Glomerular visceral epithelial cell (primary cell): ENCODE measurements at regions not wholly inside any gene's neighbourhood (a gene's known extent, or its start where the extent isn't known, plus 50 kb on each side); places are given as distances from the start of the nearest gene placed in this dataset.
A peak's percentile ranks its signal among the peaks of the same experiment; 100 is the strongest.
"Not testable (repeated sequence)": the region's sequence is repeated elsewhere in the genome, so short reads cannot be mapped to it uniquely, and the experiment has no call there.

Source experiments
- DNase-seq: peaks from one replicate; pipeline ENCODE4 v3.0.0-alpha.2; 2016; ENCODE audit errors: extremely low spot score

GRCh38 chr4:174069848-174070330, 213.6 kb downstream of the FBXO8 start:
- DNase-seq: no peak

- no peak for DNase-seq
Measured at GRCh38 chr4:174066611-174067205, 216.8 kb downstream of the FBXO8 start.

GRCh38 chr4:174062831-174063230, 220.6 kb downstream of the FBXO8 start:
- no peak for DNase-seq

GRCh38 chr4:174061026-174061425, 222.4 kb downstream of the FBXO8 start:
- no peak for DNase-seq

GRCh38 chr4:174058846-174059245, 224.6 kb downstream of the FBXO8 start:
- no peak for DNase-seq

GRCh38 chr4:174056959-174057358, 226.5 kb downstream of the FBXO8 start:
- no peak for DNase-seq

GRCh38 chr4:174055344-174055743, 228.1 kb downstream of the FBXO8 start:
- no peak for DNase-seq

GRCh38 chr4:174053895-174054294, 229.6 kb downstream of the FBXO8 start:
- DNase-seq: no peak

GRCh38 chr4:174047363-174047762, 236.1 kb downstream of the FBXO8 start:
- no peak for DNase-seq

GRCh38 chr4:174045829-174046228, 237.6 kb downstream of the FBXO8 start:
- DNase-seq: not testable (repeated sequence)

GRCh38 chr4:174045381-174045780, 238.1 kb downstream of the FBXO8 start:
- DNase-seq: no peak

GRCh38 chr4:174041555-174042105, 241.8 kb downstream of the FBXO8 start:
- DNase-seq: no peak

GRCh38 chr4:174040287-174040686, 243.2 kb downstream of the FBXO8 start:
- no peak for DNase-seq

GRCh38 chr4:174038481-174038880, 245.0 kb downstream of the FBXO8 start:
- DNase-seq: no peak

- DNase-seq: no peak
Measured at GRCh38 chr4:174037631-174038030, 245.8 kb downstream of the FBXO8 start.

- DNase-seq: no peak
Measured at GRCh38 chr4:174037049-174037448, 246.4 kb downstream of the FBXO8 start.

GRCh38 chr4:174036576-174036975, 246.9 kb downstream of the FBXO8 start:
- no peak for DNase-seq

GRCh38 chr4:174036111-174036510, 247.4 kb downstream of the FBXO8 start:
- DNase-seq: no peak

GRCh38 chr4:174023641-174024040, 259.8 kb downstream of the FBXO8 start:
- peak; percentile 2 for DNase-seq

- DNase-seq: no peak
Measured at GRCh38 chr4:174018236-174018635, 265.2 kb downstream of the FBXO8 start.

GRCh38 chr4:174016251-174016650, 267.2 kb downstream of the FBXO8 start:
- DNase-seq: no peak

- DNase-seq: no peak
Measured at GRCh38 chr4:174012886-174013259, 270.6 kb downstream of the FBXO8 start.

- no peak for DNase-seq
Measured at GRCh38 chr4:174012135-174012885, 271.2 kb downstream of the FBXO8 start.
